NCI-H69 (cell line): ENCODE measurements at regions not wholly inside any gene's neighbourhood (a gene's known extent, or its start where the extent isn't known, plus 50 kb on each side); places are given as distances from the start of the nearest gene placed in this dataset.

ENCODE experiments used
- DNase-seq: peaks from one replicate; lab custom pipeline; 2025; lab: John Stamatoyannopoulos, UW

DNA sequence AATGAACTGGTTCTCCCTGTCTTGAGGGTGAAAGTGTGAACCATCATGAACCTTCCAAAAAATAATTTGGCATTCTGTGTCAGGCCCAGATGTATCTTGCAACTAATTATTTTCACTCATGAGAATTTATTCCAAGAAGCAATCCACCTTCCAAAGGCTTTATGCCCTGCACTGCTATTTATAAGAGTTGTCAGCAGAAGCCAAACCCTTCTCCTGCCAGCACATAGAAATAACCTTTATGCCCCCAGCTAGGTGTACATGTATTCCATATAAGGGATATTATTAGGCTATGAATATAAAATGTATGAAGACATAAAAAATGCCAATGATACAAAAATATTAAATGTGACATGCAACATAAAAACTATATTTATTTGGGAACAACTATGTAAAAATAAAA is 69.0 kb upstream of the GDF10 start:
- no peak for DNase-seq

DNA sequence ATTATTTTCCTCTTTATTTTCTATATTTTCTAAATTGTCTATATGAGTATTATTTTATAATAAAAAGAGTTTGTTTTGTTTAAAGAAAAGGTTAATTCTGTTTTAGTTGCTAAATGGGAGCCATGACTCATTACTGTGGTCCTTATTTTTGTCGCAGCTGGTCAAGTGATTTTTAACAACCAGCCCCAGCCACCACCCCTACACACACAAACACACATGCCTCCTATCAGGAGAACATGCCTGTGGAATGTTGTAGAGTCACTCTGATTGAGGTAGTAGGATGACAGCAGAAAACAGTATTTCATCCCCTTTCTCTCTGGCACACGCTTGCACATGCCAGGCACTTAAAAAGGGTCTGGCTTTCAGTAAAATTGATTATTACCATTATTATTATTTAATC is 68.6 kb upstream of the GDF10 start:
- no peak for DNase-seq

DNA sequence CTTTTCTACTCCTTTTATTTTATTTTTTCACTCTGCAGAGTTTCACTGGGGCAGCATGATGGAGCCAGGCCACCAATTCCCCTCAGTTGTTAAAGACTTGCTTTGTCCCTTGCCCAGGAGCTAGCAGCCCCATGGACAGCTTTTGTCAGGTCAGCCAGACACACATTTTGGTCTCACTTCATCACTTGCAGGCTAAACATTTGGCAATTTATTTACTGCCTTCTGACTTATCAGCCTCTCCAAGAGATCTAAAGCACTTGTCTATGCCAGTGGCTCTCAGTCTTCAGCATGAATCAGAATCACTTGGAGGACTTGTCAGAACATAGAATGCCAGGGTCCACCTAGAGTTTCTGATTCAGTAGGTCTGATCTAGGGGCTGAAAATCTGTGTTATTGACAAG is 66.4 kb upstream of the GDF10 start:
- no peak for DNase-seq

DNA sequence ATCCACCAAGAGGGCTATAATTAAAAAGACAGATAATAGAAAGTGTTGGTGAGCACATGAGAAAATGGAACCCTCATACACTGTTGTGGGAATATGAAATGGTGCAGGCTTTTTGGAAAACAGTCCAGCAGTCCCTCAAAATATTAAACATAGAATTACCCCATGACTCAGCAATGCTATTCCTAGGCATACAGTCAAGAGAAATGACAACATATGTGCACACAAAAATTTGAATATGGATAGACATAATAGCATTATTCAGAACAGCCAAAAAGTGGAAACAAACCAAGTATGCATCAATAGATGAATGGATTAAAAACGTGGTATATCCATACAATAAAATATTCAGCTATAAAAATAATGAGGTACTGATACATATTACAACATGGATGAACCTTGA is 64.5 kb upstream of the GDF10 start:
- DNase-seq, result no peak

DNA sequence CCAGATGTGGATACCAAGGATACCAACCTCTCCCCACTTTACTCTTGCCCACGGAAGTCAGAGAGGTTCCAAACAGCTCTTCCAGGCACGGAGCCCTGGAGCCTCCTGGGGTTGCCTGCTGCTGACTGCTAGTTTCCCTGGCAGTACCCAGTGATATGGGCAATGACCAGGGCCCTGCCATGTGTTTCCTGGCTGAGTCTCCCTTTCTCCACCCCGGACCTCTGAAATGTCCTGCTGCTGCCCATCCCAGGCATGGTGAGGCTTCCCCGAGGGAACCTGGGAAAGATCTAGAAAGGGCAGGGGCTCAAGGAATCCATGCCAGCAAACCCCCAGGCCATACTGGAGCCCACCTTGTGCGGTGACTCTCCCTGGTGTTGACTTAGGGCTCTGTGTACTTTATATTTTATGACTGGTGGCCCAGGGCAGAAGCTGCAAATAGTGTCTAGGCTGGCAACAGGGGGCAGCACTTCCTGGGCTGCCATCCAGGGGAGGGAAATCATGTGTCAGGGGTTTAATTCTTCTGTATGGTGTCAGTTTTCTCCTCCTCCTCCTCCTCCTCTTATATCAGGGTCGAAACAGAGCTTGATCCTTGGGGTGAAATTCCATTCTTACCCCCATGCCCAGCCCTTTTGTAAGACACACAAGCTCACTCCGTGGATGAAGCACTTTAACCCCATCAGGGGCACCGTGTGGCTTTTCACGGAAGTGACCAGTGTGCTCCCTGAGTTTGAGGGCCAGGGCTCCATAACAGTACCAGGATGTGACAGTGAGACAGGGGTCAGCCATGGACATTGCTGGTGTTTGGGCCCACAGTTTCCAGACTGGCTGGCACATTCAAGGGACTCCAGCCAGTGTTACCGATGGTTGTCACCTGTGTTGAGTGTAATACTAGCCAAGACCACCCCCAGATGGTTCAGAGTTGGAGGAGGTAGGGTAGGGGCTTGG is 62.4 kb upstream of the GDF10 start:
- DNase-seq, result no peak

DNA sequence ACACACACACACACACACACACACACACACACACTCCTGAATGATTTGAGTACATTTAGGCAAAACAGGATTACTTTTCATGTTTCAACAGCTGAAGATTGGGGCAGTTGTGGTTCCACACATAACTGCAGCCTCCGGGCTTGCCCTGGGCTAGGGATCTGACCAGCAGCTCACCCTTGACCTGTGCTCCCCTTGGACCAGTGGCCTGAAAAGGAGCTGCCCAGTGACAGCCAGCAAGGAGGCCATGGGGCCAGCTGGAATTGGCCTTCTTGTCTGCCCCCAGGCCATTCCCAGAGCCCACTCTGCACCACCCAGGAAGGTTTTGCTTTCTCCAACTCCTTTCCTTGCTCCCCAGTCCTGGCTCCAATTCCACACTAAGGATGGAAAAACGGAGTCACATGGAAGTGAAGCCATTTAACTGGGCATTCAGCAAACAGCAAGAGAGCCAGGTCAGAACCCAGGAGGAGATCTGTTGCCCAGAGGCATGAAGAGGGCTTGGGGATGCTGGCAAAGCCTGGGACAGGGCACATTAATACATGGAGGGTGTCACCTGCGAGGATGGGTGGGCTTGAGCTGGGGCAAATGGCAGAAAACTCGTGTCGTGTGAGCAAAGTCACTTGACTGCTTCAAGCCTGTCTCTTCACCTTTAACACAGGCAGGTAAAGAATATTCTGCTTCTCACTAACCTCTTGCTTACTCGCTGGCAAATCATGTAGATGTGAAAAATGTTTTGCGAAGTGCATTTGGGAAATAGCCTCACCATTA is 61.5 kb upstream of the GDF10 start:
- no peak for DNase-seq

DNA sequence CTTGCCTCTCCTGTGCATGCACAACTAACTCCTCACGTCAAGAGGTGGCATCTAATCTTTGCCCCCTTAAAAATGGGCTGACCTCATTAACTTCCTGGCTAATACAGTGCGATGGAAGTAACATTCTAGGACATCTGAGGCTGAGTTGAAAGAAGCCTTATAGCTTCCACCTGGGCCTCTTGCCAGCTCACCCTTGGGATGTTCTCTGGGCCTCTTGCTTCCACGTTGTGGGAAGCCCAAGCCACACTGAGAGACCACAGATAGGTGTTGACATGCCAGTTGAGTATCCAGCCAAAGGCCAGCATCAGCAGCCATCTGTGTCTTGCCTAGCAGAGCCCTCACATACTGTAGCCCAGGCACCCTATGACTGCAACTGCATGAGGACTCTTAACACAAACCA is 60.8 kb upstream of the GDF10 start:
- DNase-seq, result no peak

DNA sequence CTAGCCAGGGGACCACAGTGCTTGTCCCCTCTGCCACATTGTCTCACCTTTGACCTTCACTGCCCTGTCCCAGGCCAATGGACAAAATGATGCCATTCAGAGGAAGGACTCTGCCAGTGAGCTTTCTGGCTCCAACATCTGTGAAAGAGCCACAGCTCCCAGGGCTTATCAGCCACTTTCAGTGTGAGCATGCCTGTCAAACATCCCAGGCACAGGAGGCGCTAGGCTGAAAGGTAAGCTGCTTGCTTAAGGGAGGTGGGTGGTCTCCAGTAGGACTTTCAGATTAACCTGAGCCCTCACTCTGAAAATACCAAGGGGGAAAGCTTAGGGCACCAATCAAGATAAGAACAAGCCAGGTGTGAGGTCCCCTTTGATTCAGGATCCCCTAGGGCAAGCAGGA is 59.8 kb upstream of the GDF10 start:
- DNase-seq, result no peak

DNA sequence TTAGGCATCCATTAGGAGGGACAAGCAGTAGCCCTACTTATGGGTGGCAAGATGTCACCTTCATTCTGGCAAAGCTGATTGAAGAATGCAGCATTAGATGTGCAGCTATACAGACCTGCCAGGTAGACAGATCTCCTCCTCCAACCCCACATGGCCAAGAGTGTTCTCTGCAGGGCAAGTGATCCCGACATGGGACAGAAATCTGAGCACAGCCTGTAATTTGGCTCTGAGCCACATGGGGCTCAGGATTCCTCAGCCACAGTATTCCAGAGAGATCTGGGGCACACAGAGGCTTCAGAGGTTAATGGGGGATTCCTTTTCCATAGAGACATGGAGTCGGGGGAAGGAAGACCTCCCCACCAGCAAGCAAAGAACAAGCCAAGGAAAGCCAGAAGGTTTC is 58.7 kb upstream of the GDF10 start:
- DNase-seq, result no peak

DNA sequence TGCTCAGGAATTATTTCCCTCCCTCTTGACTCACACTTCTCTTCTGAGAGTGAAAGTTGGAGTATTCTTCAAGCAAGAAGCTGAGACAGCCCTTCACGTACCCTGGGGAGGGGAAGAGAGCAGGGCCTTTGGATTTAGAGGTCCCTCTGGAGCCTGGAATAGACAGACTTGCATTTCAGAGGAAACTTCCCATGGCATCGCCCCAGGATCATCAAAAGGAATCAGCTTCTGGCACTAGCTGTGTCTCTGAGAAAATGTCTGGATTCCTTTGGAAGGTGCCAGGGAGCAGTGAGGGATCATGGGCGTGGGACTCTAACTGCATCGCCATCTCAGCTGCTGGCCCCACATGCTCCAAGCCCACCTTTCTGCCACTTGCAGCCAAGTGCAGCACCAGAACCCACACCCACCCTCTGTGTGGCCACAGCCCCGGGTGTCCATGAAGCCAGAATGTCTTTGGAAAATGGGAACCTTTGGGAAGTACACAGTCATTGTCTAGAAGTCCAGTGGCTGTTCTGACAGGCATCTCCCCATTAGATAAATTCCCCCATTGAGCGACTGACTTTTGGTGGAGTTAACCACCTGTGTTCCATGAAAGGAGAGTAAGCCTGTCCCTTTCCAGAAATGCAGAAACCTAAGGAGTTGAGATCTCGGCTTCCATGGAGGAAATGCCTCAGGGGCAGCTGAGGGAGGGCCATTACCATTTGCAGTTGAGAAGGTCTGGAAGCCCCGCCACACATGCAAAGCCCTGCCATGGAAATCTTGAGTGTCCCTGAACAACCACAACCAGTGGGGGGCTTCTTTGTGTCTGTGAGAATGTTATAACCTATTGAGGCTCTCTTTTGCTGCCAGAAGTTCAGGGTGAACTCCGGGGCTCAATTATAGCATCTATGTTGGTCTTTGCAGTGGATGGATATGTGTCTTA is 57.8 kb upstream of the GDF10 start:
- no peak for DNase-seq

DNA sequence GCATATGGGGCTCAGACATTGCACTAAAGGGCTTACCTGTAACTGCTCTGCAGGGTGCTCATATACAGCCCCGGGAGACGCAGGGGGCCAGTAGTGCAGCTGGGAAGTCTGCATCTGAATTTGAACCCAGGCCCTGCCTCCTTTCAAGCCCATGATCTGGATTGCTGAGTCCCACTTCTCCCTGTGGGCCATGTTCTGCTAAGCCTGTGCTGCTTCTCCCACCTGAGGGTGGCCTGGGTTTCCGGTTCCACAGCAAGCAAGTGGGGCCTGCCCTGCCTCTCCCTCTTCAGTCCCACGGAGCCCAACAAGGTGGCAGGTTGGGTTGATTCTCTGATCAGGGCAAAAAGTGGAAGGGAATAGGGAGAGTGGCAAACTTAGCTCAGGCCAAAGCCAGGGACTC is 56.6 kb upstream of the GDF10 start:
- no peak for DNase-seq

DNA sequence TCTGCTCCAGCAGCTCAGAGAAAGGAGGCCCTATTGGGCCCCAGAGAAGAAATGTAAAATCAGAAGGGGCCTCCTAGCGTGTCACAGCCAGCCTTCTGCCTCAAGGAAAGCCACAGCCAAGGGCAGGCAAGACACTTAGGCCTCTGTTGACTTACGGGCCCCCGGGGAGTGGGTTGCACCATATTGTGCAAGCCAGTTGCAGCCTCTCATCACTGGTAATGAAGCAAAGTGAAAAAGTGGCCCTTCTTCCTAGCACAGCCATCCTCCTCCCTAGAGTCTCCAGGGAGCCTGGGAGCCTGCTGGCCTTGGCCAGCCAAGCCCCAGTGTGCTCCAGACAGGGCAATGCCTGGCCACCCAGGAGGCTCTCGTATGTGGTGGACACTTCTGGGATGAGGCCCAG is 56.2 kb upstream of the GDF10 start:
- DNase-seq, result no peak

DNA sequence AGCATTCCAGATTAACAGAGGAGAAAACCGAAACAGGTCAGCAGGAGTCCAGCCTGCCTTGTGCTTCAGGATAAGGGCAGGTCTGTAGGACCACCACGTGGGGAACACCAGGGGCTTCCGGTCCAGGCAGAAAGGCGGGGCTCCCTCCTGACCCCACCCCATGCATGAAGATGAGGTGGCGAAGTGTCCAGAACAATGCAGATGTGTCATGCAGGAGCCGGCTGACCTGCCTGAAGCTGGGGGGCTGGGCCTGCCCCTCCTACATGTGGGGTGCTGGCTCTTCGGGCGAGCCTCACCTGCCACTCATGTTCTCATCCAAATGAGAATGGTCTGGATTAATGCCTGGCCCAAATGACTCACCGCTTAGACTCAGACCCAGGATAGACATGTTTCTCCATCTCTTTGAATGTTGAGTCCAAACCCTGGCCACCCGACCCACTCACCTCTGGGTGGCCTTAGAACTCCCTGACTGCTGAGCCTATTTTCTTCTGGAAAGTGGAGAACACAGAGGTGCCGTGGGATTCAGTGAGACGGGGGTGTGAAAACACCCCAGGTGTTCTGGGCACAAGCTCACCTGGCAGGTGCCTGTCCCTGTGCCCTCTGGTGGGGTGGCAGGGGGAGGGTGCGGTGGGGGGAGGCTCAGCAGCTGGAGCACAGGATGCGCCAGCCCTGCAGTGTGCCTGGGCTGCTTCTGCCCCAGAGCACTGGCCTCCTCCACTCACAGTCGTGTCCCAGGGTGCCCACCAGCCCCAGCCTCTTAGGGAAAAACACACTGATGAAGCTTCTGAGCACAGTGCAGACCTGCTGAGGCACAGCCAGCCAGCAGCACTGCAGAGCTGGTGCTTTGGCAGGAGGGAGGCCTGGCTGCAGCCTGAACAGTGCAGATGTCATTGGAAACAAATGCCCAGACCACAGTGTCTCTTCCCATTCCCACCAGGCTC is 55.2 kb upstream of the GDF10 start:
- DNase-seq, result no peak

DNA sequence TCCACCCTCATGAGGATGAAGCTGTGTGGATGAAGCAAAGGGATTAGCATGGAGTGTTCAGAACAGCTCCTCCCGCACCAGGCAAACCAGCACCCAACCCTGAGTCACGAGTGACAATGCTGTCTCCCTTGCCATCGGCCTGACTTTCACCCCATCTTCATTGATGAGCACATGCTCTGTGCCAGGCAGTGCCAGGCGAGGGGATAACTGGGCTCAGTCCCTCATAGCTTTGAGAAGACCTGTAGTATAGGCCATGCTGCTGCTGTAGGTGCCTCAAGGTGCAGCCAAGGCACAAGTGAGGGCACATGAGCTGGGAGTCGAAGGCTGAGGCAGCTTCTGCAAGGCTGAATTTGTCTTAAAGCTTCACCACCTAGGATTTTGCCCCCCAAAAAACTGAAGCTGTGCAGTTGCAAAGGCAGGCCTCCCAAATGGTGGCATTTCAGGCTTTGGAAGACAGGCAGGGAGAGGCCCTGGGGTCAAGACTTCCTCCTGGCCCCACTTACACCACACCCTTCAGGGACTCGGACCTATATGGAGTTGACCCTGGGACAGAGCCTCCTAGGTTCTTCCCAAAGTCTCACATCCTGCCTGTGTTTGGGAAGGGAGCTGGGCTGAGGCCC is 54.2 kb upstream of the GDF10 start:
- no peak for DNase-seq

DNA sequence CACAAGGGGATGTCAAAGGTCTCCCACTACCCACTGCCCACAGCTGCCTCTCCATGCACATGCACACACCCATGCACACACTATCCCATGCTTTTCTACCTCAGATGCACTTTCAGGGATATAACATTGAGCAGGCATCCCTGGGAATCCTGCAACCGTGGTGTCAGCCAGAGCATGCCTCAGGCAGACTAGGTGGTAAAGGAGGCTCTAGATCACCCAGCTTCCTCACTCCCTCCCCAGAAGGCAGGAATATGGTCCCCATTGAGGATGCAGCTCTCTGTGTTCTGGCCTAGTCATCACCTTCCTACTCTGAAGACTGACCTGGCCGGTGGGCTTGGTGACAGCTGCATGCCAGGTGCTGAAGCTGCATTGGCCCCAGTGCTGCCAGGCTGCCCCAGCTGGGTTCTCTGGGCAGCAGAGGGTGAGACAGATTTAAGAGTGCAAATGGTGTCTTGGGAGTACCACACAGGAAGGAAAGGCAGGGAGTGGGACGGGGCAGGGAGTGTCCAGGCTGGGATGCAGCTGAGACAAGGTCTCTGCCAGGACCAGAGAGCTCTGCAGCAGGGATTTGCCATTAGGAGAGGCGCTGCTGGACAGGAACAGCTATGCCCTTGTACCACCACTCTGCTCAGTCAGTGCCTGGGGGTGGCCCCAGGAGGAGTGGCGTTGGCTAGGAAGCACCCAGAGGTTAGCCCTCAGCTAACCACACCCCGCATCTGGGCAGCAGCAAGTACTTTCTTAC is 53.4 kb upstream of the GDF10 start:
- DNase-seq, result no peak

DNA sequence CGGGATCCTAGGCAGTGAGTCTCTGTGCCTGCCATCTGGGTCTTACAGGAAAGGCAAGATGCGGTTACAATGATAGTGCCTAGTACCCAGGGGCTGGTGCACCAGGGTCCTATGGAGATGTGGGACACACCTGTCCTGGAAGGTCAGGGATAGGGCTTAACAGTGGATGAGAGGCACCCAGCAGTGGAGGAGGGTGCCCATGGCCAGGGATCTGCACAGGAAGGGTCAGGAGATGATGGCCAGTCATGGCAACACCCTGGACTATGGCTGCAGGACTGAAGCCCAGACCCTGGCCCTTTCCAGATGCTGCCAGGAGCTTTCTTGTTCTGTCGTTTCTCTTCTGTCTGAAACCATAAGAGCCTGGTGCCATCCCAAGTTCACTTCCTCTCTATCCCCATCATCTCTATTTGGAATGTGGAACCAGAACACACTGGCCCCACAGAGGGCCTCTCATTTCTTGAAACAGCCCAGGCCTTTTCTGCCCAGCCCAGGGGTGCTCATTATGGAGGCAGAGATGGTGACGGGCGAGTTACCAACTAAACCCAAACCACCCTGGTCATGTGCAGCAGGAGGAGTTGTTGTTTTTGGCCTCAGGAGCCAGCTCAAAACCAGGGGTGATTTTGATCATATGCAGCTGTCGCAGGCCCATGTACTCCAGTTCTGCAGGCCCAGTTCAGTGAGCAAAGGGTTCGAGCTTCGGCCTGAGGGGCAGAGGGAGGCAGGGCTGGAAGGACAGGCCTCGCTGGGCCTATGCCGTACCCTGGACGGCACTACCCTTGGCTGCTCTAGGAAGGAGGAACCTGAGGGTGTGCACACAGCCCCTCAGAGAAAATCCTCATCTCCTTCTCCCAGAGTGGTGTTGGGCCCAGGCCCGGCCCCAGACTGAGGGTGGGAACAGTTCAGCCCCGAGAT is 52.6 kb upstream of the GDF10 start:
- no peak for DNase-seq

DNA sequence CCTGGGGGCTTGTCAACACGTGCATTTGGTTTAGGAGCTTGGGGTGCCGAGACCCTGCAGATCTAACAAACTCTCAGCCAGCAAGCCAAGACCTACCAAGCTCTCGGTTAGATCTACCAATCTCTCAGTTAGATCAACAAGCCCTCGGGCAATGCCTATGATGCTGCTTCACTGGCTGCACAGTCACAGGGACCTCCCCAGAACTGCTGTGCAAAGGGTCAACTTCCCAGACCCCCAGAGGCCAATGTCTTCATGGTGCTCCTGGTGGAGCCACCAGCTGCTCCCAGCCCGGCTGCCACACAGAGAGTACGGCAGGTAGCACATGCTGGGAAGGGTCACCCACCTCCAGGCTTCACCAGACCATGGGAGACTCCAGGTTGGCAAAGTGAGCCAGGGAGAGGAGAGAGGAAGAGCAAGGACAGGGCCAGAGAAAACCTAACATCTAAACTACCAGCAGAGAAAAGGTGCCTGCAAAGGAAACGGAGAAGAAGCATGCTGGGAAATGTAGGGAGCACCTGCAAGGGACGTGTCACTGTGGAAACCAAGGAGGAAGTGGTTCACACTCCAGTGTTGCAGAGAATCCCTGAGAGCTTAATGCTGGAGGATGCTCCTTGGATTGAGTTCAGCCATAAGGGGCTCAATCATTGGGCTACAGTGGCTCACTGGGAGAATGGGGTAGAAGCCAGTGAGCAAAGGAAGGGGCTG is 51.5 kb upstream of the GDF10 start:
- DNase-seq, result no peak

DNA sequence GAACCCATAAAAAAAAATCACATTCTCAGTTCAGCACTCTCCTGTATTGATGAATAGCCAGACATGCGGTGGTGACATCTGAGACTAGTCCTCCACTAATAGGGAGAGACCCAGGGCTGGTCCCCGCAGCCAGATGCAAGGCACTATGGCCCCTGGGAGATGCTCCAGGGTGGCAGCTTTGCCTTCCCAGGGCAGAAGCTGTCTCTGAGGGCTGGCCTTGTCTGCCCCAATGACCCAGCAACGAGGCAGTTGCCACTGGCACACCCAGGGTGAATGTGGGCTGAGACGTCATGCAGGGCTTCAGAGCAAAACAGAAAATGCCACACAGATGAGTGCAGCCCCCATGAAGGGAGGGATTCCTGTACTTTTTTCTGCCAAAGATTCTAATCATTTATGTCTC is 50.1 kb upstream of the GDF10 start:
- no peak for DNase-seq
